Right ventricle myocardium superior (tissue), 1 donor: ENCODE measurements at regions not wholly inside any gene's neighbourhood (a gene's known extent, or its start where the extent isn't known, plus 50 kb on each side); places are given as distances from the start of the nearest gene placed in this dataset.

Experiments used
- ATAC-seq: fragments of 200-7000 bp; cut with Tn5 transposase; one replicate; pipeline ENCODE4 v1.9.1; 2020; ENCODE audit warnings: mild to moderate bottlenecking; ENCODE audit not compliant: poor library complexity
- DNase-seq: peaks from one replicate; pipeline ENCODE4 v3.0.0-alpha.2; 2020
- intact Hi-C: fragments of 100-400 bp; cut with DNase I; formaldehyde crosslinking; loops from one replicate; pipeline ENCODE4 v1.11.2; 2022
- donor health status: DM: no; HTN: yes; CAD: no; lungs with severe emphysema.

DNA sequence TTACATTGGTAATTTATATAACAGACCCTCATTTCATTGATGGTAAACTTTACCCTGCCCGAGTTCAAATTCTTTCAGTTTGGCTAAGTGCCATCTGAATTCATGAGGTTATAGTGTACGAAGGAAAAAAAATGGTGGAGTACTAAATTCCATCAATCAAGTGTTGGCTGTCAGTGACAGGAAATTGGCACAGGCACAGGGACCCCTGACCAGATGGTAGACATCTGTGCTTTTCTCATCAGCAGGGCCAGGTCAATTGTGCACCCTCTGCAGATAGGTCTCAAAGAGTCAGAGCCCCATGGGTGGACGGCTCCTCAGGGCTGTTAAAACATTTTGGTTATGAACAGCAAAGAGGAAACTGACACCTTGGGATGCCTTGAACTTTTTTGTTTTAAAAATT, 439.2 kb downstream of the SETBP1 start:
- DNase-seq (no peak), ATAC-seq (no peak)
- intact Hi-C loops, result no loop called here

DNA sequence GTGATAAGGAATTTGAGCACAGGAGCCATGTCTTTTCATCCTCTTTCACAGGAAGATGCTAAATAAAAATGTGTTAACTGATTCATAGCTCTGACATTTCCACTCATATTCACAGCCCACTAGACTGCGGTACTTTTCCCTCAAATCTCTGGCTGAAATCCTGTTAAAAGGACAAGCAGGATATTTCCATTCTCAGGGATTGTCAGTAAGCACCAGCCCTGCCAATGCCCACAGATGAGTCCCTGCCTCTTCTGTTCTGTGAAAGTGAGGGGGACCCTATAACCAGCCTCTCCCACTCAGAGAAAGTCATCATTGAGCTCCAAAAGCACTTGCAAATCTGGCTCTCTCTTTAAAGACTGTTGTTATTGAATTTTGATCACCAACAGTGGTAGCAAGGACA, 440.5 kb downstream of the SETBP1 start:
- ATAC-seq (no peak), DNase-seq (no peak)
- intact Hi-C loops, result no loop called here

DNA sequence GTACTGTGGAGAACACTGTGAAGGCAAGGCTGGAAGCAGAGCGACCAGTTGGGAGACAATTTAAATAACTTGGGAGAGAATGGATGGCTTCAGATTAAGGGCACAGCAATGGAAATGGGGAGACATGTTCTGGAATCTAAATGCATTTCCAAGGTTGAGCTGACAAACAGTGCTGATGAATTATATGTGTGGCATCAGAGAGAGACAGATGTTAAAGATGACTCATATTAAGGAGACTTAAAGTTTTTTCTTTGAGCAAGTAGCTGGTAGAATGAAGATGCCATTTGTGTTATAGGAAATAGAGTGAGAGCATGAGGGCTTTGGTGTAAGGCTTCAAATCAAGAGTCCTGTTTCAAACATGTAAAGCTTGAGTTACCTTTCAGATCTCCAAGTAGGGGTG, 441.8 kb downstream of the SETBP1 start:
- intact Hi-C loops, result no loop called here
- DNase-seq, result no peak
- no peak for ATAC-seq

DNA sequence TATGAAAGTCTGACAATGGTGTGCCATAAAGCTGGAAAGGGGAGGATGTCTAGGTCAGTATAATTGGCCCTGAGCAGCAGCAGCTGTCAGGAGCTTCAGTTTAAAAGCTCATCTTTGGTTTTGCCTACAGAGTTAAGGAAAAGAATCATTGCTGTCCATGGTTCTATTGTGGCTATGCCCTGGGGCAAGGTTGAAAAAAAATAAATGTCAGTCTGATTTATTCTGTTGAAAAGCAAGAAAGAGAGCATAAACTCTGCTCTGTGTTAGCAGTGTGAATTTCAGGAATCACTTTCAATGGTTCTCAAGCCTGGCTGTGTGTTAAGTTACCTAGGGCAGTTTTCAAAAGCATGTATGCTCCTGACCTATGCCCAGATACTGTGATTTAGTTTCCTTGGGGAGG, 446.7 kb downstream of the SETBP1 start:
- DNase-seq, result no peak
- intact Hi-C loops, result no loop called here
- no peak for ATAC-seq

DNA sequence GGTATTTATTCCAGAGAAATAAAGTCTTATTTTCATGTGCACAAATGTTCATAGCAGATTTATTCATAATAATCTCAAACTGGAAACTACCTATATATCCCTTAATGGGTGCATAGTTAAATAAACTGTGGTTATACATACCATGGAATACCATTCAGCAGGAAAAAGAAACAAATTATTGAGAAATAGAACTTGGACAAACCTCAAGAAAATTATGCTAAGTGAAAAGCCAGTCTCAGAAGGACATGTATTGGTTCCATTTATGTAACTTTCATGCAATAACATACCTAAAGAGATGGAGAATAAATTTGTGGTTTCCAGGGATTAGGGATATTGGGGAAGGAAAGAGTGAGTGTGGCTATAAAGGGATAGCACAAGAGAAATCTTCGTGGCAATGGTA, 452.6 kb downstream of the SETBP1 start:
- ATAC-seq, result no peak
- DNase-seq, result no peak
- intact Hi-C loops, result no loop called here

DNA sequence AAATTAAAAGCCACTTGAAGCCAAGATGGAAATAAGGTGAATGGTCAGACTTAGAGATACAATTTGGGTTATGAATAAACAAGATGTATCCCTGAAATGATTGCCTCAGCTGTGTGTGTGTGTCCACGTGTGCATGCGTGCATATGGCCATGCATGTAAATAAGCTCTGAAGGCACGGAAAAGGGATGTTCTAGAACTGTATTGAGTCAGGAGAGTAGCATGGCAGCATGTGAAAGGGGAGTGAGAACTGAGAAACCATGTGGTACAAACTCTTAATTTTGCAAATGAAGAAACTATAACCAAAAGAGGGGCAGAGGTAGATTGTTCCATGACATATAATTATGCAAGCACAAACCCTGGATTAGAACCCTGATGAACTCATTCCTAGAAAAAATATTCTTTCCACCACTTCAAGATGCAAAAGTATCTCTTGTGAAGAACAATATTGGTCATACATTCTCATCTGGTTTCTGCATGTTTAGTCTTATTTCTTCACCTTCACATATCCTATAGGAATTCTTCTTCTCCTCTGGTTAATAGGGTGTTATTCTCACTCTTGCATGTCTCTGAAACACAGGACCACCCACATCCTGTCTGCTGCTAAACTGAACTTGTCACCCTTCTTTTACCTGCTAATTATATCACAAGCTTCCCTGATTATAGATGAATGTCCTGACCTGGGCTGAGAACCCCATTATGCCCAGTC, 455.8 kb downstream of the SETBP1 start:
- intact Hi-C loops, result no loop called here
- ATAC-seq (no peak), DNase-seq (no peak)

DNA sequence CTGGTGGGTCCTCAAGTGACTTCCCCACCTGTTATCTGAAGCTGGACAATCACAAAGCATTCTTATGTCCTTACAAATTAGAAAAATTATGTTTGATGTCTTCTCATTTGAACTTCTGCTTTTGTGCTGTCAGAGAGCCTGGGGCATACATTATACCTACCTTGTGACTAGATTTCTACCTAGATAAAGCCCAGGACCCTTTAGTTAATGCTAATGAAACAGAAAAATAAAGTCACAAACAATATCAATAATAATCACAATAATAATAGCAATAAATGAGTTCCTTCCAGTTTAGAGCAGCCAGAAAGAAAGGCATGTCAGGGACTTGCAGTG, 456.4 kb downstream of the SETBP1 start:
- ATAC-seq (no peak), DNase-seq (no peak)
- intact Hi-C loops, result no loop called here

DNA sequence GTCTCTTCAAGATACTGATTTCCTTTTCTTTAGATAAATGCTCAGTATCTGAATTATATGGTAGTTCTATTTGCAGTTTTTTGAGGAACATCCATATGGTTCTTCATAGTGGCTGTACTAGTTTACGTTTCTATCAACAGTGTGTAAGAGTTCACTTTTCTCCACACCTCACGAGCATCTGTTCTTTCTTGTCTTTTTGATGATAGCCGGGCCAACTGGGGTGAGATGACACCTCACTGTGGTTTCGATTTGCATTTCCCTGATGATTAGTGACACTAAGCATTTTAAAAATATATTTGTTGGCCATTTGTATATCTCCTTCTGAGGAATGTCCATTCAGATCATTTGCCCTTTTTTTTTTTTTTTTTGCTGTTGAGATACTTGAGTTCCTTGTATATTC, 458.8 kb downstream of the SETBP1 start:
- ATAC-seq (no peak), DNase-seq (no peak)
- intact Hi-C loops, result no loop called here

DNA sequence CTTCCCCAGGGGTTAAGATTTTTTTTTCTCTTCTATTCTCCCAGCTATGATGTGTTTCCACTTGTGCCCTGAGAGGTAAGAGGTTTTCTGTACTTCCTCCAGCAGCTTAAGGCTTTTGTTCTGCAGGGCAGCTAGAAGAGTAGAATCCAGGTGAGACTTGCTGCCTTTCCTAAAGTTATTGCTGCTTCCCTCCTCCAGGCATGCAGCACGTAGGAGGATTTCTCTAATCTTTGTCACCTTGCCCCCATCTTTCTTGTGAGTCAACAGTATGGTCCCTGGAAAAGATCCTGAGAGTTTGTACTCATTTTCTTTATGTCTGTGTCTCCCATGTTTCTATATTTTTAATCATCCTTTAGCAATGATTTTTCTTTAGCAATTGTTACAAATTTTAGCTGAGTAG, 462.2 kb downstream of the SETBP1 start:
- ATAC-seq (no peak), DNase-seq (no peak)
- intact Hi-C loops, result no loop called here

DNA sequence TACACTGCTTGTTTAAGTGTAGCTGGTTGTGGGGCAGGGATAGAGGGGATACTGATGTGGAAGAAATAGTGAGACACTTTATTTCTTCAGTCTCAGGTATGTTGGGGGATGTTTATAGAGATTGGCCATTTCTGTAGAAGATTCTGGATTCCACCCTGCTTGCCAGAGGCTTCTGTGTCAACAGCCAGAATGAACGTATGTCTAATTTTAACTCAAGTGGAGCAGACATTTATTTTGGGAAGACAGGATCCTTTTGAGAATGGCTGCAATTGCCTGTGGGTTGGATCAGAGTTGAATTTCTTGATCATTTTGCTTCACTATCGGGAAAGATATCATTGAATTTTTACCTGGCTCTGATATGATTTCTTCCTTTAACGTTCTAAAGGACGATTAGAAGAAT, 465.6 kb upstream of the SLC14A2 start:
- intact Hi-C loops, result no loop called here
- ATAC-seq, result no peak
- DNase-seq, result no peak

DNA sequence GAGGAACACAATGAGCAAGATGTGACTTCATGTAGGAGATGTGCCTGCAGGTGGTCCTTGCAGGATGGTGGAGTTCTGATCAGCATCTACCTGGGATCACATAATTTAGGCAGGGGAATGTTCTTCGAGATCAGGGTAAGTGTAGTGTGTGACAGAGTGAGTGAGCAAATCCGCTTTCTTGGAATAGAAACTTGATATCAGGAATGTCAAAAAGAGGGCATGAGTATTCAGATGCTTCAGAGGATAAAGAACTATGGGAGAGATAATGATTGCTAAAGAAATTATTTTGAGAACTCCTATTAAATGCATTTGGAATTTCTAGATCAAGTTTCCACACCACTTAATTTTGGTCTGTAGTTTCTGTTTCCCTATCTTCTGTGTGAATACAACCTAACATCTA, 463.6 kb upstream of the SLC14A2 start:
- no peak for DNase-seq
- ATAC-seq, result no peak
- intact Hi-C loops, result no loop called here

DNA sequence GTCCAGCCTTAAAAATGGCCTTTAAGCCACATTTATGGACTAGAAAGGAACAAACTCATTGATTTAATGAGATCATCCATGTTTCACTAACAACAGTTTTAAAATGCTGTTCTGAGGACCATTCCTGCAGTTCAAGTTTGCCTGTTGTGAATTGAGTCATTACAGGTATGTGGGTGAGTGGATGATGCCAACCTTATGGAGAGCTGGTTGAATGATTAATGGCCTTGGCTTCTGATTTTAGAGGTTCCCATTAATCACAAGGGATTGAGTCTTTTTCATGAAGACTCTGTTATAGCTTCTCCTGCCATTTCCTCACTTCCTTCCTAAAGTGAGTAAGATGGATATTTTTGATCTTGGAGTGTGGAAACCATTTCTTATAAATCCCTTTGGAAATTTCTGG, 459.8 kb upstream of the SLC14A2 start:
- ATAC-seq (no peak), DNase-seq (no peak)
- intact Hi-C loops, result no loop called here

DNA sequence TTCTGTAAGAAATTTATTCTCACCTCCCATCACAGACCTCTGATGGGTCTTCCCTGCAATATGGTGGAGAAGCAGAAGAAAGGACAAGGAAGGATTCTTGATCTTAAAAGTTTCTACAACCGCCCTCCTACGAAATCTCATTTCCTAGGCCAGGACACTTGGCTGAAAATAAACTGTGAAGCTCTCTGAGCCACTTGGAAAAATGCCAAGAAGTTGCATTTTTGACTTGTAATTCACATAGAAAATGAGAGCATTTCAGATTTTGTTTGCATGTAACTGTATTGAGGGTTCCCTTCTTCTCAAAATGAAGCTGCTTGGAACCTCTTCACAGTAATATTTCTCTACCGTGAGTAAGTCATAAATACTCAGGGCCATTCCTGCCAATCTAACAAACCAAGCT, 458.3 kb upstream of the SLC14A2 start:
- intact Hi-C loops, result no loop called here
- no peak for ATAC-seq
- no peak for DNase-seq

DNA sequence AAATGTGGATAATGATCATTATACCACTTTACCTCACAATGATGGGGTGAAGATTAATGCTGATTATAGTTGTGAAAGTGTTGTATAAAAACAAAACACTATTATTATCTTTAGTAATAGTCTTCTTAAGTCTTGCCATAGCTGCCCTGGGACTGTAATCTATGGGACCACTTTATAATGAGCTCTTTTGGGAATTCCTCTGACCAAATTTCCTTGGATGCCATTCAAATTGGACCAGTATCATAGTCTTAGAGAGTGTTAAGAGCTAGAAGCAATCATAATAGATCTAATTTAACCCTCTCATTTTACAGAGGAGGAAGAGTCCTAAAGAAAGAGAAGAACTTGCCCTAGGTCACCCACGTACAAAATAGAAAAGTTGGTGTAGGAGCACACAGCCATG, 457.7 kb upstream of the SLC14A2 start:
- DNase-seq (no peak), ATAC-seq (no peak)
- intact Hi-C loops, result no loop called here

DNA sequence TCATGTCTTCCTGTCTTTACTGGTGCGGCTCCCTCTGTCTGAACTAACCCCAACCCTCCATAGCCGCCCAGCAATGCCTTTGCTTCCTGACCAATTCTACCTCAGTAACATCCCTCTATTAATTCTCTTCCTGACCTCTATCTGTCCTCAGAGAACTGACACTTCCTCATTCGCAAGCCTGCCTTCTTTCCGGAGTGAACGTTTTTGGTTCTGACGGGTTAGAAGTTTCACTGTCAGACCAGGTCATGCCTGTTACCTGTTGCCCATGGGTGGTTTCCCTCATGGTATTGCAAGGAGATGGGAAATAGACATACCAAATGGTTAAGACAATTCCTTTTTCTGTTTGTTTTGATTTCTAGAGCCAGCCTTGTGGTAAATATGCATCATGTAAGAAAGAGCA, 453.4 kb upstream of the SLC14A2 start:
- ATAC-seq (no peak), DNase-seq (no peak)
- intact Hi-C loops, result no loop called here

DNA sequence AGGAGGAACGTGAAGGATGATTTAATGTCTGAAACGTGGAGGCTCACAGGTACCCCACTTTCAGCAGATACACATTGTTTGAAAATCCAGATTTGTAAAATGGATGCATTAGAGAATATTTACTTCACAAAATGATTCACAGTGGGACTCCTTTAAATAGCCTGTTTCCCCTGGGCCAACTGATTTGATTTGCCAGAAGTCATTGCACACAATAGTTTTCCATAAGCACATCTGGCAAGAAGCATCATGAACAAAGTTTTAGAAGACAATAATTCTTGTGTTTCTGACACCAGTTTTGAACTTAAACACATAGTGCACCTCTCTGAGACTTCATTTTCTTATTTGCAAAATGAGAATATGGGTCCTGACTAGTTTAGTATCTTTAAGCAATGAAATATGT, 451.4 kb upstream of the SLC14A2 start:
- no peak for ATAC-seq
- intact Hi-C loops, result no loop called here
- no peak for DNase-seq

DNA sequence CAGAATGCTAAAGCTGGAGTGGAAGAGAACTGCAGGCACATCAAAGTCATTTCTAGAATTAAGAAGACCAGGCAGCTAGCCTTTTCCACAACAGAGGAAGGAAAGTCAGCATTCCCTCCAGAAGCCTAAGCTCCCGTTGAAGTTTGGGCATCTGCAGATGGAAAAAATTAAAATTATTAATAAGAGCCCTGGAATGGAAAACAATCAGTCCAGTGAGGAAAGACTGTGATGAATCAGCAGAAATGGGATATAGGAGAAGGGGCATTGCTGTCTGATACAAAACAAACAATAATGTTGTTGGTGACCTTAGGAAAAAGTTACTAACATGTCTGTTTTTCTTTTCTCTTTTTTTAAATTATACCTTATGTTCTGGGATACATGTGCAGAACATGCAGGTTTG, 450.7 kb upstream of the SLC14A2 start:
- no peak for DNase-seq
- ATAC-seq, result no peak
- intact Hi-C loops, result no loop called here

DNA sequence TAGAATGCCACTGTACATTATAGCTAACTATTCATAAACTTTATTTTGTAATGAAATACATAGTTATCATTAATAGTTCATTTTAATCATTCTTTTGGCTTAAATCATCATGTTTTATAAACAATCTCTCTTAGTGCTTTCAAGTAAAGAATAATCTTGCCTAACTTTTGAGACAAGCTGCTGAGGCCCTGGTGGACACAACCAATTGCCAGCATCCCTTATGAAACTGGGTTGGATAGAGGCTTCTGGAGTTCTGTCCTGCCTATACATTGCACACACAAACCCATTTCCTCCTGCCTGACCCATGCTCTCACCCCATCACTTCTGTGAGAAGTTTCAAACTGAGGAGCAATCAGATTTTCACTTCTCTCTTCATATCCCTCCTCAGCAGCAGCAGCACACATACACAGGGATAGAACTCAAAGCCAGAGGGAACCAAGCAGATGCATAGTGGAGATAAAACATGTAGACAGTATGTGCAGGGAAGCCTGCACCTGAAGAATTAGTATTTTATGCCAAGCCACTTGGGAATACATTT, 450.0 kb upstream of the SLC14A2 start:
- ATAC-seq (no peak), DNase-seq (no peak)
- intact Hi-C loops, result no loop called here

DNA sequence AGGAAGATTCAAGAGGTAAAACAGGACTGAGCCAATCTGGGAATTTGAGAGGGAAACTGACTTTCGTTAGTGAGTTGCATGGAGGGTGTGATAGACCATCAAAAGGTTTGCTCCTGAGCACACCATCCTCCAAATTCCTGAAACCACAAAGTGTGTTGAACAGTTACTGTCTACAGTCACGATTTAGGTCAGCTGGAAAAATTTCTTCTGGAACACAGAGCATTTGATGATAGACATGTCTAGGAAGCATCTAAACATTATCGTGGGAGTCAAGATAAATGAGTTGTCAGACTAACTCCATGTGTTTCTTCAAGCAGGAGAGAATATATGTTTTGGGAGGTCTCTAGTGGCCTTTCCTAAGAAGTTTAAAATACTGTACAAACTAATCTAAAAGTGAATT, 449.4 kb upstream of the SLC14A2 start:
- no peak for ATAC-seq
- intact Hi-C loops, result no loop called here
- DNase-seq, result no peak

DNA sequence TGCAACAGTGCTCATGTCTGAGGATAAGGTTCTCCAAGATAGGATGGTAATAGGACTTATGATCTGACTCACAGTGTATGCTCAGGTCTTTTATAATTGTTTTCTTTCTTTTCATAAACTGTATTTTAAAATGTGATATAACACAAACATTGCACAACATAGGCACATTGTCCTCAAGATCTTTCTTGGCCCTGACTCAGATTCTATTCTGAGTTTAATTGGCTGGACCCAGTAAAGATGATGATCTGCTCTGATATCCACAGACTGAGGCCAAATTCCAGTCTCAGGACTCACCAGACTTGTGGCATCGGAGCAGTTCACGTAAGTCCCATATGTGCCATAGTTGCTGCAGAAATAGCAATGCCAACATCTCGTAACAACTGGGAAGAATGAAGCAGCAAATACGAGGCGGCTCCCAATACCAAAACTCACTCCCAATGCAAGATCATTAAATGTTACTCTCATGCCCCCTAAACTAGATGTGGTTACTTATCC, 448.9 kb upstream of the SLC14A2 start:
- DNase-seq (no peak), ATAC-seq (no peak)
- intact Hi-C loops, result no loop called here

DNA sequence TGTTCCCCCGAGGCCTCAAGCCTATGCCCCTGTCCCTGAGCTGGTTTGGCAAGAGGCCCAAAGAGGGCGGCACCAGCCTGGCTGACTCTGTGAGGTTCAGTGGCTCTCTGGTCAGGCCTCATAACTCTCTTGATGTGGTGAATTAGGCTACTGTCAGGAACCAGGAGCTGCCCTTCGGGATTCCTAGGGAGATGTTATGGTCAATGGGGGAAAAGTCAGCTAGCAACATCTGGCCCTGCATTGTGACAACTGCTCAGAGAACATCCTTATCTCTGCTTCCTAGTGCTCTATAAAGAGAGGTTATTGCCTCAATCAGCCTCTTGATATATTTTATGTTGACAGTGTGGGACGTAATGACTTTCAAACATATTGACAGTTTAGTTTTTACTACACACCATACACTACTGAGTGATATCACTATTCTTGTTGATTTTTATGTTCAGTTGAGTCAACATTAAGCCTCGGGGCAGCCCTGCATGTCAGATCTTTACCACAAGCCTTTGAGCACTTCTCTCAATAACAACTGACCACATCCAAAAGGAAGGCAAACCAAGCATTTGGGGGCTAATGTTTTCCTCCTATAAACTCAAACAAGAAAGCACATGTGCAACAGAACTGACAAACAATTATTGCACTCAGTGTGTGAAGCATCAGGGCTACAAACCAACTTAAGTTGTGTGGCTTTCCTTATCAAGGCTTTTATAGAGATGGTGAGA, 448.3 kb upstream of the SLC14A2 start:
- intact Hi-C loops, result no loop called here
- ATAC-seq (no peak), DNase-seq (no peak)
